Astrocyte (in vitro differentiated cells and primary cell): ENCODE measurements at regions not wholly inside any gene's neighbourhood (a gene's known extent, or its start where the extent isn't known, plus 50 kb on each side); places are given as distances from the start of the nearest gene placed in this dataset.

Experiments used
- CTCF ChIP-seq: IDR thresholded peaks from 2 replicates; pipeline ENCODE4 v1.5.1; 2011; ENCODE audit warnings: low read depth, mild to moderate bottlenecking, inconsistent platforms, low read length, moderate library complexity; ENCODE audit not compliant: insufficient read depth
- EZH2 ChIP-seq: IDR thresholded peaks from 2 replicates; pipeline ENCODE4 v1.6.1; 2012; ENCODE audit warnings: mild to moderate bottlenecking, low read length, inconsistent platforms; ENCODE audit not compliant: insufficient read depth

- no peak for TF ChIP-seq CTCF
- TF ChIP-seq EZH2: no peak
Observed at GRCh38 chr6:4404415-4404814, 269.0 kb upstream of the ECI2 start.
